PC-3 (cell line): ENCODE measurements at regions not wholly inside any gene's neighbourhood (a gene's known extent, or its start where the extent isn't known, plus 50 kb on each side); places are given as distances from the start of the nearest gene placed in this dataset.

Experiments
- ATAC-seq: fragments of 200-7000 bp; cut with Tn5 transposase; 2 replicates; pipeline ENCODE4 v1.9.1; 2020; ENCODE audit warnings: mild to moderate bottlenecking, moderate library complexity
- BruUV-seq: library from RNA; stranded (reverse); fragments of 400-500 nt; replicated peaks from 2 replicates; lab custom pipeline; 2021; lab: Mats Ljungman, UMichigan
- CTCF ChIA-PET: fragments of 300-600 bp; sonication (Branson Sonifier 250); formaldehyde crosslinking; loops from one replicate; lab custom pipeline; 2022; ENCODE audit warnings: antibody characterized with exemption; lab: Charles Lee
- POLR2A ChIA-PET: fragments of 300-600 bp; sonication (Branson Sonifier 250); formaldehyde crosslinking; loops from one replicate; lab custom pipeline; 2022; ENCODE audit warnings: antibody characterized with exemption; ENCODE audit not compliant: unreplicated experiment; lab: Charles Lee
- DNase-seq: peaks from one replicate; pipeline ENCODE4 v3.0.0-alpha.2; 2015
- H2AFZ ChIP-seq: fragments of 300-600 bp; sonication (generic); 2 replicates; pipeline ENCODE4 v1.6.0; 2016; ENCODE audit warnings: antibody characterized with exemption, low read length
- H3F3A ChIP-seq: fragments of 300-600 bp; sonication (generic); one replicate; pipeline ENCODE4 v1.6.0; 2017; ENCODE audit warnings: antibody characterized with exemption, low read length, control low read depth, mild to moderate bottlenecking; ENCODE audit not compliant: unreplicated experiment
- H3K27ac ChIP-seq: fragments of 300-600 bp; sonication (generic); 2 replicates; pipeline ENCODE4 v1.5.1; 2016; ENCODE audit warnings: mild to moderate bottlenecking, low read length
- H3K27me3 ChIP-seq: fragments of 300-600 bp; sonication (generic); 2 replicates; pipeline ENCODE4 v1.6.1; 2016; ENCODE audit warnings: low read length, mixed read lengths
- H3K36me3 ChIP-seq: fragments of 300-600 bp; sonication (generic); 2 replicates; pipeline ENCODE4 v1.6.1; 2016; ENCODE audit warnings: low read depth, mixed run types, low read length, mixed read lengths
- H3K4me1 ChIP-seq: fragments of 300-600 bp; sonication (generic); 2 replicates; pipeline ENCODE4 v1.5.1; 2016; ENCODE audit warnings: low read length; ENCODE audit not compliant: insufficient read depth
- H3K4me2 ChIP-seq: fragments of 300-600 bp; sonication (generic); 2 replicates; pipeline ENCODE4 v1.6.0; 2016; ENCODE audit warnings: low read length
- H3K4me3 ChIP-seq: fragments of 300-600 bp; sonication (generic); 2 replicates; pipeline ENCODE4 v1.5.1; 2016; ENCODE audit warnings: mild to moderate bottlenecking, low read length, mixed read lengths
- H3K79me2 ChIP-seq: fragments of 300-600 bp; sonication (generic); 2 replicates; pipeline ENCODE4 v1.6.1; 2017; ENCODE audit warnings: low read length, mixed read lengths
- H3K9ac ChIP-seq: fragments of 300-600 bp; sonication (generic); 2 replicates; pipeline ENCODE4 v1.6.0; 2016; ENCODE audit warnings: mild to moderate bottlenecking, low read length
- H3K9me2 ChIP-seq: fragments of 300-600 bp; sonication (generic); replicated peaks from 2 replicates; pipeline ENCODE4 v1.6.1; 2016; ENCODE audit warnings: mixed run types, low read length, mixed read lengths
- H3K9me3 ChIP-seq: fragments of 300-600 bp; sonication (generic); 2 replicates; pipeline ENCODE4 v1.6.1; 2016; ENCODE audit warnings: low read length, mixed read lengths
- H4K20me1 ChIP-seq: fragments of 300-600 bp; sonication (generic); 2 replicates; pipeline ENCODE4 v1.6.1; 2016; ENCODE audit warnings: low read length, mixed read lengths
- EZH2 ChIP-seq: fragments of 300-600 bp; sonication (generic); IDR thresholded peaks from one replicate; pipeline ENCODE4 v1.6.1; 2017; ENCODE audit warnings: antibody characterized with exemption, mild to moderate bottlenecking, low read length; ENCODE audit not compliant: unreplicated experiment
- EZH2phosphoT487 ChIP-seq: fragments of 300-600 bp; sonication (generic); IDR thresholded peaks from 2 replicates; pipeline ENCODE4 v1.6.1; 2018; ENCODE audit warnings: mild to moderate bottlenecking, antibody characterized with exemption, low read length, borderline replicate concordance
- intact Hi-C: fragments of 100-400 bp; cut with micrococcal nuclease; formaldehyde crosslinking; loops from 2 replicates; pipeline ENCODE4 v1.9.0; 2023
- TF ChIP-seq, protein P1 (sequence below): fragments of 300-600 bp; sonication (generic); conservative IDR thresholded peaks from 2 replicates; pipeline ENCODE4 v1.5.1; 2017; ENCODE audit warnings: antibody characterized with exemption, low read depth, mild to moderate bottlenecking, low read length

- no peaks in the 10 kb centered on the region for H3K9me2 ChIP-seq
- H3K27ac ChIP-seq: no peak overlapping the region
- no peak overlapping the region for H2AFZ ChIP-seq
- BruUV-seq: no TSS peak
- H3K36me3 ChIP-seq: no peaks in the 10 kb centered on the region
- no peaks in the 10 kb centered on the region for H3K27me3 ChIP-seq
- no peak for ATAC-seq
- no peak overlapping the region for H3K9ac ChIP-seq
- CTCF ChIA-PET: no interaction called here
- no peak overlapping the region for H3K4me3 ChIP-seq
- POLR2A ChIA-PET: no interaction called here
- no peaks in the 10 kb centered on the region for H3F3A ChIP-seq
- intact Hi-C loops: no loop called here
- DNase-seq: no peak
- no peak overlapping the region for H3K4me2 ChIP-seq
- H4K20me1 ChIP-seq: no peaks in the 10 kb centered on the region
- no peaks in the 10 kb centered on the region for H3K9me3 ChIP-seq
- no peaks in the 10 kb centered on the region for H3K4me1 ChIP-seq
- TF ChIP-seq EZH2 (no peak), EZH2phosphoT487 (no peak)
- no peaks in the 10 kb centered on the region for H3K79me2 ChIP-seq
Measured at GRCh38 chrX:6718766-6719165, 183.8 kb upstream of the VCX3A start.

DNA sequence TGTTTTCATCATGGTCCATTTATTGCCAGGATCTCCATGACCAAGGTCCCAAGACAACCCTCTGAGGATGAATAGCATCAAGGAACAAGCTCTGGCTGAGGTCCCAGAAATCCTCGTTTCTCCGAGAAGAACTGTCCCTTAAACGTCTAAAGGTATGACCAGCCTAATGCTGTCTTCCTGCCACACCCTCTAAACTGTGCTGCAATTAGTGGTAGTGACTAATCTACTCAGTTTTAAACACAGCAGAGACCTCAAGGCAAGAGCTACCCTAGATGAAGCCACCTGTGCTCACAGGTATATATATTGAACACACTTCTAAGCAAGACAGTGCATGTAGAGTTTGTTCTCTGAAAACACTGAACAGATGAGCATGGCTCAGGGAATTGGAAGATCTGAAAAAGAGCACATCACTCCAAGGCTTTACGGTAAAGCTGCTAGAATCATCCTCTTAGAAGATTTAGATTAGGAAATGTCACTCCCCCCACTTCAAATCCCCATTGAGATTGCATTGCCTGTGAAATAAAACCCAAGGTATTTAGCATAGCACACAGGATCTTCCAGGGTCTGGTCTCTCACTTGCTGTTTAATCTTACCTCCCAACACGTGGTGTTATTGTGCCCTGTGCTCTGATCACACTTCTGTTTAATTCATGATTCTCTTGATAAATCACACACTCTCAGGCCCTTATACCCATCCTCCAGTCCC is 173.9 kb upstream of the VCX3A start:
- Histone ChIP-seq H3K4me2 (no peak overlapping the region), H3K9ac (no peak overlapping the region), H3K79me2 (no peaks in the 10 kb centered on the region), H4K20me1 (no peaks in the 10 kb centered on the region), H3K27ac (no peak overlapping the region), H3K36me3 (no peaks in the 10 kb centered on the region), H3K4me3 (no peak overlapping the region), H3K9me3 (no peaks in the 10 kb centered on the region), H2AFZ (no peak overlapping the region), H3K9me2 (no peaks in the 10 kb centered on the region), H3F3A (no peaks in the 10 kb centered on the region), H3K4me1 (no peaks in the 10 kb centered on the region), H3K27me3 (no peaks in the 10 kb centered on the region)
- DNase-seq: no peak
- no TSS peak for BruUV-seq
- no peak for TF ChIP-seq EZH2
- TF ChIP-seq, protein P1, sequence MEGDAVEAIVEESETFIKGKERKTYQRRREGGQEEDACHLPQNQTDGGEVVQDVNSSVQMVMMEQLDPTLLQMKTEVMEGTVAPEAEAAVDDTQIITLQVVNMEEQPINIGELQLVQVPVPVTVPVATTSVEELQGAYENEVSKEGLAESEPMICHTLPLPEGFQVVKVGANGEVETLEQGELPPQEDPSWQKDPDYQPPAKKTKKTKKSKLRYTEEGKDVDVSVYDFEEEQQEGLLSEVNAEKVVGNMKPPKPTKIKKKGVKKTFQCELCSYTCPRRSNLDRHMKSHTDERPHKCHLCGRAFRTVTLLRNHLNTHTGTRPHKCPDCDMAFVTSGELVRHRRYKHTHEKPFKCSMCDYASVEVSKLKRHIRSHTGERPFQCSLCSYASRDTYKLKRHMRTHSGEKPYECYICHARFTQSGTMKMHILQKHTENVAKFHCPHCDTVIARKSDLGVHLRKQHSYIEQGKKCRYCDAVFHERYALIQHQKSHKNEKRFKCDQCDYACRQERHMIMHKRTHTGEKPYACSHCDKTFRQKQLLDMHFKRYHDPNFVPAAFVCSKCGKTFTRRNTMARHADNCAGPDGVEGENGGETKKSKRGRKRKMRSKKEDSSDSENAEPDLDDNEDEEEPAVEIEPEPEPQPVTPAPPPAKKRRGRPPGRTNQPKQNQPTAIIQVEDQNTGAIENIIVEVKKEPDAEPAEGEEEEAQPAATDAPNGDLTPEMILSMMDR: no peak
- no peak for TF ChIP-seq EZH2phosphoT487
- intact Hi-C loops: no loop called here
- ATAC-seq: no peak
- ChIA-PET CTCF (no interaction called here), POLR2A (no interaction called here)

GRCh38 chrX:6708041-6708440 is 173.1 kb upstream of the VCX3A start:
- H3K9me3 ChIP-seq: no peaks in the 10 kb centered on the region
- intact Hi-C loops: no loop called here
- H3K36me3 ChIP-seq: no peaks in the 10 kb centered on the region
- TF ChIP-seq EZH2: no peak
- no peak for TF ChIP-seq EZH2phosphoT487
- TF ChIP-seq, protein P1: no peak
- H3K9ac ChIP-seq: no peak overlapping the region
- H4K20me1 ChIP-seq: no peaks in the 10 kb centered on the region
- DNase-seq: no peak
- no peak for ATAC-seq
- no peaks in the 10 kb centered on the region for H3K4me1 ChIP-seq
- ChIA-PET POLR2A (no interaction called here), CTCF (no interaction called here)
- H3K27ac ChIP-seq: no peak overlapping the region
- H2AFZ ChIP-seq: no peak overlapping the region
- no peaks in the 10 kb centered on the region for H3K9me2 ChIP-seq
- H3K4me3 ChIP-seq: no peak overlapping the region
- no peaks in the 10 kb centered on the region for H3K79me2 ChIP-seq
- no peak overlapping the region for H3K4me2 ChIP-seq
- no peaks in the 10 kb centered on the region for H3K27me3 ChIP-seq
- no peaks in the 10 kb centered on the region for H3F3A ChIP-seq
- no TSS peak for BruUV-seq
